Epithelial cell of esophagus (primary cell): ENCODE measurements at regions not wholly inside any gene's neighbourhood (a gene's known extent, or its start where the extent isn't known, plus 50 kb on each side); places are given as distances from the start of the nearest gene placed in this dataset.

Source experiments
- DNase-seq: peaks from one replicate; pipeline ENCODE4 v3.0.0; 2010; ENCODE audit warnings: low read depth
- H3K4me3 ChIP-seq: 2 replicates; pipeline ENCODE4 v1.5.1; 2011; ENCODE audit warnings: mild to moderate bottlenecking, low read length, control low read depth
- TF ChIP-seq, protein P1 (sequence below): IDR thresholded peaks from 2 replicates; pipeline ENCODE4 v1.5.1; 2011; ENCODE audit warnings: low read depth, mild to moderate bottlenecking, low read length, control low read depth, inconsistent platforms; ENCODE audit not compliant: insufficient read depth; ENCODE audit errors: missing control alignments

GRCh38 chr10:10967581-10968256, 50.0 kb upstream of the CELF2 start:
- no peak for DNase-seq
- no peak overlapping the region for H3K4me3 ChIP-seq
- TF ChIP-seq, protein P1, sequence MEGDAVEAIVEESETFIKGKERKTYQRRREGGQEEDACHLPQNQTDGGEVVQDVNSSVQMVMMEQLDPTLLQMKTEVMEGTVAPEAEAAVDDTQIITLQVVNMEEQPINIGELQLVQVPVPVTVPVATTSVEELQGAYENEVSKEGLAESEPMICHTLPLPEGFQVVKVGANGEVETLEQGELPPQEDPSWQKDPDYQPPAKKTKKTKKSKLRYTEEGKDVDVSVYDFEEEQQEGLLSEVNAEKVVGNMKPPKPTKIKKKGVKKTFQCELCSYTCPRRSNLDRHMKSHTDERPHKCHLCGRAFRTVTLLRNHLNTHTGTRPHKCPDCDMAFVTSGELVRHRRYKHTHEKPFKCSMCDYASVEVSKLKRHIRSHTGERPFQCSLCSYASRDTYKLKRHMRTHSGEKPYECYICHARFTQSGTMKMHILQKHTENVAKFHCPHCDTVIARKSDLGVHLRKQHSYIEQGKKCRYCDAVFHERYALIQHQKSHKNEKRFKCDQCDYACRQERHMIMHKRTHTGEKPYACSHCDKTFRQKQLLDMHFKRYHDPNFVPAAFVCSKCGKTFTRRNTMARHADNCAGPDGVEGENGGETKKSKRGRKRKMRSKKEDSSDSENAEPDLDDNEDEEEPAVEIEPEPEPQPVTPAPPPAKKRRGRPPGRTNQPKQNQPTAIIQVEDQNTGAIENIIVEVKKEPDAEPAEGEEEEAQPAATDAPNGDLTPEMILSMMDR, result no peak
